CD14-positive monocyte (primary cell): ENCODE measurements at regions not wholly inside any gene's neighbourhood (a gene's known extent, or its start where the extent isn't known, plus 50 kb on each side); places are given as distances from the start of the nearest gene placed in this dataset.
A peak's percentile ranks its signal among the peaks of the same experiment; 100 is the strongest.

Experiments
- DNase-seq, 3 donors: peaks; one replicate each; pipeline ENCODE4 v3.0.0-alpha.2; 2011 to 2022
- H2AFZ ChIP-seq: 2 replicates; pipeline ENCODE4 v1.6.0; 2012; ENCODE audit warnings: mild to moderate bottlenecking, low read depth, low read length, inconsistent platforms; ENCODE audit not compliant: insufficient read depth, poor library complexity, severe bottlenecking
- H3K27ac ChIP-seq, 2 donors: 1 replicate in 1 of 2; 2 replicates in 1 of 2; pipeline ENCODE4 v1.5.1; 2012 to 2013; ENCODE audit warnings: low read length in 2 of 2, control low read depth in 1 of 2, inconsistent platforms in 1 of 2, low read depth in 1 of 2, mild to moderate bottlenecking in 1 of 2
- H3K27me3 ChIP-seq, 2 donors: one replicate each; pipeline versions ENCODE4 v1.6.0 to v1.6.1; 2011 to 2013; ENCODE audit warnings: low read length in 2 of 2; ENCODE audit not compliant: control insufficient read depth in 2 of 2, insufficient read depth in 2 of 2
- H3K36me3 ChIP-seq, 2 donors: replicated peaks in 1 of 2; 1 replicate in 1 of 2; 2 replicates in 1 of 2; pipeline versions ENCODE4 v1.5.1 to v1.6.1; 2012 to 2013; ENCODE audit warnings: low read length in 2 of 2, control low read depth in 1 of 2, inconsistent platforms in 1 of 2, mild to moderate bottlenecking in 1 of 2; ENCODE audit not compliant: insufficient read depth in 2 of 2, control insufficient read depth in 1 of 2
- H3K4me1 ChIP-seq, 2 donors: 1 replicate in 1 of 2; 2 replicates in 1 of 2; pipeline versions ENCODE4 v1.5.1 to v1.6.1; 2012 to 2013; ENCODE audit warnings: low read length in 2 of 2, control low read depth in 1 of 2, inconsistent platforms in 1 of 2, mild to moderate bottlenecking in 1 of 2, moderate library complexity in 1 of 2; ENCODE audit not compliant: insufficient read depth in 2 of 2, control insufficient read depth in 1 of 2
- H3K4me2 ChIP-seq: replicated peaks from 2 replicates; pipeline ENCODE3; 2012; ENCODE audit warnings: low read length, moderate library complexity, mild to moderate bottlenecking; ENCODE audit not compliant: poor library complexity, severe bottlenecking; ENCODE audit errors: extremely low read depth
- H3K4me3 ChIP-seq, 3 experiments: fragments of 200-600 bp in 1 of 3; sonication (generic) in 1 of 3; replicated peaks in 1 of 3; 1 replicate in 2 of 3; 2 replicates in 1 of 3; pipeline ENCODE4 v1.5.1; 2011 to 2013; ENCODE audit warnings: low read length in 3 of 3, mild to moderate bottlenecking in 3 of 3, control low read depth in 2 of 3, low read depth in 2 of 3, inconsistent platforms in 1 of 3, moderate library complexity in 1 of 3
- H3K79me2 ChIP-seq: 2 replicates; pipeline ENCODE4 v1.6.0; 2012; ENCODE audit warnings: mild to moderate bottlenecking, control low read depth, inconsistent platforms, low read length, moderate library complexity; ENCODE audit not compliant: insufficient read depth
- H3K9ac ChIP-seq: 2 replicates; pipeline ENCODE4 v1.6.0; 2017; ENCODE audit warnings: low read length, mild to moderate bottlenecking; ENCODE audit not compliant: insufficient read depth, poor library complexity, severe bottlenecking
- H3K9me3 ChIP-seq, 2 donors: replicated peaks in 1 of 2; 1 replicate in 1 of 2; 2 replicates in 1 of 2; pipeline versions ENCODE4 v1.5.1 to v1.6.1; 2012 to 2013; ENCODE audit warnings: low read length in 2 of 2, control low read depth in 1 of 2; ENCODE audit not compliant: control insufficient read depth in 1 of 2, insufficient read depth in 1 of 2
- H4K20me1 ChIP-seq: 2 replicates; pipeline ENCODE4 v1.6.0; 2012; ENCODE audit warnings: mild to moderate bottlenecking, low read length, control low read depth, moderate library complexity; ENCODE audit not compliant: insufficient read depth
- H3K27ac Mint-ChIP-seq, 7 donors: one replicate each; pipeline ENCODE4 v1.8.0; 2020; ENCODE audit warnings: mild to moderate bottlenecking in 7 of 7, mixed read lengths in 7 of 7, moderate library complexity in 6 of 7, inconsistent platforms in 2 of 7
- H3K27me3 Mint-ChIP-seq, 3 donors: one replicate each; pipeline ENCODE4 v1.8.0; 2021 to 2022; ENCODE audit warnings: low read depth in 3 of 3, mild to moderate bottlenecking in 3 of 3, mixed read lengths in 3 of 3, moderate library complexity in 3 of 3, inconsistent platforms in 1 of 3
- H3K36me3 Mint-ChIP-seq, 2 donors: one replicate each; pipeline ENCODE4 v1.8.0; 2020; ENCODE audit warnings: mixed read lengths in 2 of 2, inconsistent platforms in 1 of 2, mild to moderate bottlenecking in 1 of 2
- H3K4me1 Mint-ChIP-seq: one replicate; pipeline ENCODE4 v1.8.0; 2020; ENCODE audit warnings: mild to moderate bottlenecking, mixed read lengths
- H3K4me3 Mint-ChIP-seq, 2 donors: one replicate each; pipeline ENCODE4 v1.8.0; 2020; ENCODE audit warnings: mild to moderate bottlenecking in 2 of 2, mixed read lengths in 2 of 2, moderate library complexity in 1 of 2
- H3K9me3 Mint-ChIP-seq, 7 donors: one replicate each; pipeline ENCODE4 v1.8.0; 2020 to 2022; ENCODE audit warnings: mixed read lengths in 7 of 7, mild to moderate bottlenecking in 6 of 7, moderate library complexity in 6 of 7, inconsistent platforms in 2 of 7
- WGBS: methylation state at CpG from one replicate; pipeline ENCODE4 v1.1.5; 2013; ENCODE audit warnings: missing lambda C conversion rate; ENCODE audit not compliant: insufficient coverage; 5-methylcytosine and 5-hydroxymethylcytosine counted together
- intact Hi-C, 2 donors: fragments of 100-400 bp; cut with micrococcal nuclease; formaldehyde crosslinking; loops; one replicate each; pipeline versions ENCODE4 v1.15.0 to v1.15.1; 2023
- TF ChIP-seq, protein P1 (sequence below): fragments of 200-600 bp; IDR thresholded peaks from one replicate; pipeline ENCODE4 v1.8.0; 2022; ENCODE audit warnings: antibody characterized with exemption, mild to moderate bottlenecking

DNA sequence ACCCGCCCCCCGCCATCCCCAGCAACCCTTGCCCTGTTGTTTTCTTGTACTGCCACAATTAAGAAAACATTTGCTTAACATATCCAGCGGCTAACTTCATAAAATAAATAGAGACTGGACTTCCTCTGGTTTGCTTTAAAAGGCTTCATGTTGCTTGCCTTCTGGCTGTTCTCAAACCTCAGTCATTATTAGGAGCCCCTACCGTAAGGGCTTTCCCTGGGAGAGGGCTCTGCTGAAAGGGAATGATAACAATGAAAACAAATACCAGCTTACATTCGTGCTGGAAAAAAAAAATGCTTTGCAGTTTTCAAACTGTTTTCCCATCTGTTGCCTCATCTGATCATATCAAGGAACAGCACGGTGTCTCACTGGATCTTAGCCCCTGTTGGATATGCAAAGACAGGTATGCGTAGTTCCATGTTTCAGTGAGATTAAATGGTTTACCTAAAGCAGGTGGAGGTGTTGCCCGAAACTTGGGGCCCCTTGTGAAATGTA lies 77.2 kb upstream of the VGLL4 start:
- peaks cover 13 to 40% of the 10 kb centered on the region in 2 donors for H3K27me3 ChIP-seq
- WGBS = 17% methylated on average over 1 of the region's 8 CpGs
- peak overlapping the region; percentile 87 for H3K4me2 ChIP-seq
- peaks cover 38 to 46% (median 39%) of the 10 kb centered on the region in 3 donors for H3K27me3 Mint-ChIP-seq
- no peak for DNase-seq
- no peaks in the 10 kb centered on the region for H3K9me3 ChIP-seq
- peak overlapping the region; percentile 91 to 98 for H3K4me3 Mint-ChIP-seq
- no peaks in the 10 kb centered on the region for H3K79me2 ChIP-seq
- H3K27ac ChIP-seq = no peak overlapping the region
- peaks cover 0 to 12% (median 5%) of the 10 kb centered on the region in 7 donors for H3K9me3 Mint-ChIP-seq
- peak overlapping the region; percentile 51 for H3K9ac ChIP-seq
- no peaks in the 10 kb centered on the region for H4K20me1 ChIP-seq
- TF ChIP-seq, protein P1, sequence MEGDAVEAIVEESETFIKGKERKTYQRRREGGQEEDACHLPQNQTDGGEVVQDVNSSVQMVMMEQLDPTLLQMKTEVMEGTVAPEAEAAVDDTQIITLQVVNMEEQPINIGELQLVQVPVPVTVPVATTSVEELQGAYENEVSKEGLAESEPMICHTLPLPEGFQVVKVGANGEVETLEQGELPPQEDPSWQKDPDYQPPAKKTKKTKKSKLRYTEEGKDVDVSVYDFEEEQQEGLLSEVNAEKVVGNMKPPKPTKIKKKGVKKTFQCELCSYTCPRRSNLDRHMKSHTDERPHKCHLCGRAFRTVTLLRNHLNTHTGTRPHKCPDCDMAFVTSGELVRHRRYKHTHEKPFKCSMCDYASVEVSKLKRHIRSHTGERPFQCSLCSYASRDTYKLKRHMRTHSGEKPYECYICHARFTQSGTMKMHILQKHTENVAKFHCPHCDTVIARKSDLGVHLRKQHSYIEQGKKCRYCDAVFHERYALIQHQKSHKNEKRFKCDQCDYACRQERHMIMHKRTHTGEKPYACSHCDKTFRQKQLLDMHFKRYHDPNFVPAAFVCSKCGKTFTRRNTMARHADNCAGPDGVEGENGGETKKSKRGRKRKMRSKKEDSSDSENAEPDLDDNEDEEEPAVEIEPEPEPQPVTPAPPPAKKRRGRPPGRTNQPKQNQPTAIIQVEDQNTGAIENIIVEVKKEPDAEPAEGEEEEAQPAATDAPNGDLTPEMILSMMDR = no peak
- no peaks in the 10 kb centered on the region for H3K36me3 ChIP-seq
- peaks cover 30% of the 10 kb centered on the region for H3K4me1 Mint-ChIP-seq
- H2AFZ ChIP-seq = peak overlapping the region; percentile 79
- no peaks in the 10 kb centered on the region for H3K36me3 Mint-ChIP-seq
- no peak overlapping the region for H3K27ac Mint-ChIP-seq
- intact Hi-C loops = no loop called here
- H3K4me1 ChIP-seq = peaks cover 14 to 30% of the 10 kb centered on the region in 2 donors
- H3K4me3 ChIP-seq = peak overlapping the region; percentile 46 to 82 (median 65)

DNA sequence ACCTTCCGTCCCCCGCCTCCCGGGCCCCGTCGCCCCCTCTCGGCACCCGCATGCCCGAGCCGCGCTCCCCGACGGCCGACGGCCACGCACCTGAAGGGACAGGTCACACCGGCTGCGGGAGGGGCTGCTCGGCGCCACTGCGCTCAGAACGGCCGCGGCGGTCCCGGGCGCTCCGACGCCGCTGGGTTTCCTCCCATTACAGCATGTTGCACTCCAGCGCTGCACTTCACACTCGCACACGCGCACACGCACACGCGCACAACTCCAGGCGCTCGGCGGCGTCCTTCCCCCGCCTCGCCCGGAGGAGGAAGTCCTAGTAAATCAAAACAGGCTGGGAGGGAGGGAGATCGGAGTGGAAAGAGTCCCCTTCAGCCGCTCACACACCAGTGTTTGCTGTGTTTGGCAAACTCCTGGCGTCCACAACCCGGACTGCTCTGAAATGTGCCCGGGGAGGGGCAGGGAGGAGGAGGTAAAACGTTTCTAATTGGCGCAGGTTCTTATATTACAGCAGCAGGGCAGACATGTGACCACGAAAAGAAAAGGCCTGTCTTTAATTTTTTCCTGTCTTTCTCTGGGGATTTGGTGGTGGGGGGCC lies 76.7 kb upstream of the VGLL4 start:
- H2AFZ ChIP-seq = peak overlapping the region; percentile 79
- no peaks in the 10 kb centered on the region for H3K79me2 ChIP-seq
- intact Hi-C loops = no loop called here
- H3K9ac ChIP-seq = peak overlapping the region; percentile 51
- H4K20me1 ChIP-seq = no peaks in the 10 kb centered on the region
- DNase-seq = peak; percentile 42 to 55 (median 49)
- Mint-ChIP-seq H3K27ac (peak overlapping the region in 2 of 7 donors; percentile 81 to 82), H3K4me3 (peak overlapping the region; percentile 91 to 98), H3K36me3 (no peaks in the 10 kb centered on the region), H3K27me3 (peaks cover 38 to 45% (median 39%) of the 10 kb centered on the region in 3 donors), H3K4me1 (peaks cover 30% of the 10 kb centered on the region), H3K9me3 (peaks cover 0 to 12% (median 5%) of the 10 kb centered on the region in 7 donors)
- 0% methylated on average over 29 of the region's 51 CpGs for WGBS
- TF ChIP-seq, protein P1 = no peak
- H3K4me1 ChIP-seq = peaks cover 14 to 30% of the 10 kb centered on the region in 2 donors
- H3K27ac ChIP-seq = no peak overlapping the region
- H3K27me3 ChIP-seq = peaks cover 13 to 40% of the 10 kb centered on the region in 2 donors
- peak overlapping the region; percentile 46 to 82 (median 65) for H3K4me3 ChIP-seq
- peak overlapping the region; percentile 87 for H3K4me2 ChIP-seq
- H3K9me3 ChIP-seq = no peaks in the 10 kb centered on the region
- H3K36me3 ChIP-seq = no peaks in the 10 kb centered on the region
